Left ventricle myocardium superior (tissue), 1 donor: ENCODE measurements at regions not wholly inside any gene's neighbourhood (a gene's known extent, or its start where the extent isn't known, plus 50 kb on each side); places are given as distances from the start of the nearest gene placed in this dataset.

ENCODE experiments used
- ATAC-seq: fragments of 200-7000 bp; cut with Tn5 transposase; one replicate; pipeline ENCODE4 v1.9.1; 2020; ENCODE audit warnings: mild to moderate bottlenecking, moderate library complexity
- DNase-seq: peaks from one replicate; pipeline ENCODE4 v3.0.0-alpha.2; 2020
- intact Hi-C: fragments of 100-400 bp; cut with micrococcal nuclease; formaldehyde crosslinking; loops from one replicate; pipeline ENCODE4 v1.11.0; 2022
- donor health status: DM: no; HTN: yes; CAD: no; lungs with severe emphysema.

DNA sequence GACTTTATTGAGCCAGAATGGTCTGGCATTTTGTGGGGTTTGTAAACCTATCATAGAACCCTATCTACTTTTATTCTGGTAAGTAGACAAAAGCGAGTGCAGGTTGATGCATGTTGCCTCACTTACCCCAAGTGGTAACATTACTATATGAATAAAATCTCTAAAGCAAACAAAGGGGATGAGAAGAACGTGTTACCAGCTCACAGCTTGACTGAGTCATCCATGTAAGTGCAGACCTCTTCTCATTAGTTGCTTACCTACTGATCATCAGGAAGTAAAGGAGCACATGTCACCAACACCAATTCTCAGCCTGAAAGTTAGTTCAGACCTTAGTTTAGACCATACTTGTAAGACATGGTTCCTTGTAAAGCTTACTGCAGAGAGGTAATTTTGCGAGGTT lies 1328.3 kb downstream of the C4orf33 start:
- DNase-seq = no peak
- intact Hi-C loops = no loop called here
- ATAC-seq = no peak

DNA sequence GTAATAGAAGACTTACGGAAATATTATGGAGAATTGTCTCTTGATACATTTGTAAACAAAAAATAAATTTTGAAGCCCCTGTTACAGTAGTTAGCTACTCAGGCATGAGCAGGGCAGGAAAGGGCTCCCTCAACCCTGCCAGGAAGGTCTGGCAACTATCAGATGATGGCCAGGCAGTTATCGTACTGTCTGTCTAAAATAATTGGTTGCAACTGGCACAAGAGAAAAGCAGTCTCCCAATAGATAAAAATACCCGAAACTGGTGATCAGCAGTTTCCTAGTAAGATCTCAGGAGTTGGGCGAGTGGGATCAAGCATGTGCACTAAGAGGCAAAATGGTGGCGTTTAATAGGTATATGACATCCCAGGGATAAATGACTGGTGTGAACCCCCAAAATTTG lies 1336.3 kb downstream of the C4orf33 start:
- no peak for ATAC-seq
- no peak for DNase-seq
- intact Hi-C loops = no loop called here

DNA sequence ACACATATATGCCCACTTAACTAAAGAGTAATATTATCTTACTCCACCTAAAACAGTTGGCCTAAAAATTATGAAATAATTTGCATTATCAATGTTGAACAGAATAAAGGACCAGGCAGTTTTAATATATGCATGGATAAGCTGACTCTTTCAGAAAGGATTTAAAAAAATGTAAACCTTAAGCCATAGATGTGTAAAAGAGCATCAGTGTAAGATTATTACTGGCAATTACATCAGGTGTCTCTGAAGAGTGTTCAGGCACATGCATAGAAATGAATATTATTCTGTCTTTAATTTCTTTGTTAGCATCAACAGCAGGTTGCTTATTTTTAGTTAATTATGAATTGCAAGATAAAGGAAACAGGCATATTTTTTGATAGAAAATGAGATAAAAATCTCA lies 1353.8 kb downstream of the C4orf33 start:
- DNase-seq (no peak), ATAC-seq (no peak)
- intact Hi-C loops = no loop called here

DNA sequence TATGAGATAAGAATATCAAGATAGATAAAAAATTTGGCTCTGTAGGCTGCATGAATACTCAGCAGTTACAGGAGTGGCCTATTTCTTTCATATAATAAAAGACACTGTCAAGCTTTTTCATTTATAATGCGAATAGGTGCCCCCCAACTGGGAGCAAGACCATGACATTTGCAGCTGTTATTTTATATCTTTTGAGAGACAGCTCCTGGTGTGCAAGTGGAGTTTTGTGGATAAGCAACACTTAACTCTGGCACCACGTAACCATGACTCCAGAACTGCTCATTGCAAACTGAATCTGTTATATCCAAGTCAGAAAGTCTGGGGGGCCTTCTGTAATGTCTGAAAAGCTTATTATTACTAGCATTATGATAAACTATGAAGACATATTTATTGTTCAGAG lies 1372.4 kb downstream of the C4orf33 start:
- ATAC-seq (no peak), DNase-seq (no peak)
- intact Hi-C loops = no loop called here

DNA sequence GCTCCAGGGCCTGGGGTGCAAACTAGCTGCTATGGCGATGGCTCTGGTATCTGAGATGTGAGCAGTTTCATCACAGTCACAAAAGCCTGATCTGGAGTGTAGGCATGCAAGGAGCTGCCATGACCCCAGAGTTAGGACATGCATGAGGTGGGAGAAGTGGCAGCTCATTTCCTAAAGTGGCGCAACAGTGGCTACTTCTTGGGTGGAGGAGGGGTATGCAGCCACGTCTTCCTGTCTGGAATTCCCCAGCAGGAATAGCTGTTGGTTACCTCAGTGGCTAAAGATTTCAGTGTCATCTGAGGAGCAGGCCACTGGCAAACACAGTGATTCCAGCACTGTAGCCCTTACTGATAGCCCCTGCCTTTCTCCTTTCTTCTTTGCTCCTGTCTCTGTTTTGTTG lies 1382.5 kb downstream of the C4orf33 start:
- intact Hi-C loops = no loop called here
- ATAC-seq = no peak

GRCh38 chr4:130479020-130479419 lies 1383.1 kb downstream of the C4orf33 start:
- intact Hi-C loops = no loop called here
- no peak for DNase-seq
- ATAC-seq = no peak

More for the DNA sequence above, 1382.5 kb downstream of the C4orf33 start:
- DNase-seq = no peak

- intact Hi-C loops = no loop called here
- ATAC-seq = no peak
- DNase-seq = no peak
Measured at GRCh38 chr4:130479674-130480073, 1383.7 kb downstream of the C4orf33 start.

GRCh38 chr4:130484826-130485225 lies 1388.9 kb downstream of the C4orf33 start:
- DNase-seq (no peak), ATAC-seq (no peak)
- intact Hi-C loops = no loop called here

- no peak for DNase-seq
- intact Hi-C loops = no loop called here
- ATAC-seq = no peak
Measured at GRCh38 chr4:130485371-130485770, 1389.4 kb downstream of the C4orf33 start.

DNA sequence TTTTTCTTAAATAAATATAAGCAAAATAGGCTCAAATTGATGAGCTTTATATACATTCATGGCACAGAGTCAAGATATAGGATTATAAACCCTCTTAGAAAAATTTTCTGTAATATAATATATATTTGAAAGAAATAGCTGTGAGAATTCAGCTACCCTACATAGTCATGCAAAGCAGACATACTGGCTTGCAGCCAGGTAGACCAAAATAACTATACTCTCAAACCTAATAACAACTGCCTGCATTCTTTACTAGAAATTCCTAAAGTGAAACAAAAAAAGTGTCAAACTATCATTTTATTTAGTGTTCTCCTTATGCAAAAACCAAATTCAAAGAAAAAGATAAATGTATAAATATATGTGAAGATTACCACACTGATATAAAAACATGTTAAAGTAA lies 1390.2 kb downstream of the C4orf33 start:
- intact Hi-C loops = no loop called here
- no peak for DNase-seq
- no peak for ATAC-seq

DNA sequence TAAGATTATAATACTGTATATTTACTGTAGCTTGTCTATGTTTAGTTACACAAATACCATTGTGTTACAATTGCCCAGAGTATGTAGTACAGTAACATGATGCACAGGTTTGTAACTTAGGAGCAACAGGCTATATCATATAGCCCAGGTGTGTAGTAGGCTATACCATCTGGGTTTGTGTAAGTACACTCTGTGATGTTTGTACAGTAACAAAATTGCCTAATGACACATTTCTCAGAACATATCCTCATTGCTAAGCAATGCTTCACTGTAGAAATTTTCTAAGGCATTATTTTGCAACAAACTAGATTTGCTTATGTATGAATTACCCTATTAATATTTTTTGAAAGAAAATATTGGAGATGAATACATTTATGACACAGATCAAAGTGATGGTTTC lies 1390.9 kb downstream of the C4orf33 start:
- no peak for ATAC-seq
- DNase-seq = no peak
- intact Hi-C loops = no loop called here

DNA sequence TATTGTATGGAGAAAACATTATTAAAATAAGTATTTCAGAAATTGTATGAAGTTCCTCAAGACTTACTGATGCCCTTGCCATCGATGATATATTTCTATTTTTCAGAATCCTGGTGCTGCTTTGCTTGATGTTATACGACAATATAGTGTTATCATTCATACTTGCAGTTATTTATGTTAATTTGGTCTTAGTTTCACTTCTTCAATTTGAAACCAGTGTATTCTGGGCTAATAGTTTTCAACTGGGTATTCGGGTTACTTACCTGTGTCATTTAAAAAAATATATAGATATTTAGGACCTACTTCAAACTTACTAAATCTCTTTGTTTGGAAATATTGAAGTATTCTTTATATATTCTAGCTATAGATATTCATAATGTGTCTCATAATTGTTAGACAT lies 1414.7 kb downstream of the C4orf33 start:
- ATAC-seq = no peak
- intact Hi-C loops = no loop called here
- no peak for DNase-seq

DNA sequence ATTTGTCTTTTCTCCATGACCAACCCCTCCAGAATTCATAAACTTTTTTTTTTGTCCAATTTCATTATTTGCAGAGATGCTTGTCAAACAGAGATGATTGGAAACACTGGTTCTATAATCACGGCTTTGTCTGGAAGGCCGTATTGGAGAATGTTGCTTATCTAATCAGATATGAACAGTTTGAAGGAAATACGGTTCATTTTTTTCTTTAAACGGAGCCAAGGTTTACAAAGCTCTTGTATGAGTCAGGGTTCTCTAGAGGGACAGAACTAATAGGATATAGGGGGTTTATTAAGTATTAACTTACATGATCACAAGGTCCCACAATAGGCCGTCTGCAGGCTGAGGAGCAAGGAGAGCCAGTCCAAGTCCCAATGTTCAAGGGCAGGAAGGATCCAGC lies 1415.8 kb downstream of the C4orf33 start:
- DNase-seq (no peak), ATAC-seq (no peak)
- intact Hi-C loops = no loop called here

GRCh38 chr4:130524057-130524456 lies 1428.1 kb downstream of the C4orf33 start:
- intact Hi-C loops = no loop called here
- no peak for ATAC-seq
- no peak for DNase-seq

GRCh38 chr4:130530505-130530904 lies 1434.6 kb downstream of the C4orf33 start:
- DNase-seq (no peak), ATAC-seq (no peak)
- intact Hi-C loops = no loop called here

DNA sequence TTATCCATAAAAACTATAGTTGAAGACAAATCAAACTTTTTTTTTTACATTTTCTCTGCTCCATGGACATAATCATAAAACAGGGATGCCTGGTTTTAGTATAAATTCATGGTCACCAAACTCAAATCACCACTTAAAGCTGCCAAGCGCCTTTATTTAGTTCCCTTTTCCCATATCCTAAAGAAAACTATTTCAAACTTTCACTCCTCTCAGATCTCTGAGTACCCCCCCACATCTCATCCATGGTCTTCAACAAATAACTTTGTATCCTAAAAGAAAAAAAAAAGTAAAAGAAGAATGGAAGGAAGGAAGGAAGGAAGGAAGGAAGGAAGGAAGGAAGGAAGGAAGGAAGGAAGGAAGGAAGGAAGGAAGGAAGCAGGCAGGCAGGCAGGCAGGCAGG lies 1438.7 kb downstream of the C4orf33 start:
- DNase-seq (no peak), ATAC-seq (no peak)
- intact Hi-C loops = no loop called here

DNA sequence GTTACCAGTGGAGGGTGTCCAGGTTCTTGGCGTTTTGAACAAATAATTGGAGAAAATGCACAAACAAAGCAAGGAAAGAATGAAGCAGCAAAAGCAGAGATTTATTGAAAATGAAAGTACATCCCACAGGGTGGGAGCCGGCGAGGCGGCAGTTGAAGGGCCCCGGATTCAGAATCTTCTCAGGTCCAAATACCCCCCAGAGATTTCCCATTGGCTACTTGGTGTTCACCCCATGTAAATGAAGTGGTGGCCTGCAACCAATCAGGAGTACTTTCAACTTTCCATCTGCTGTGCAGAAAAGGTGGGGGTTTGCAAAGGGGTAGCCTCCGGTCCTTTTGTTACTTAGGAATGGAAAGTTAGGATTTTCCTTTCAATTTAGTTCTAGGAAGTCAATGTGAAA lies 1447.0 kb downstream of the C4orf33 start:
- intact Hi-C loops = no loop called here
- ATAC-seq (no peak), DNase-seq (no peak)

GRCh38 chr4:130545171-130545570 lies 1449.2 kb downstream of the C4orf33 start:
- ATAC-seq = no peak
- intact Hi-C loops = no loop called here
- DNase-seq = no peak

DNA sequence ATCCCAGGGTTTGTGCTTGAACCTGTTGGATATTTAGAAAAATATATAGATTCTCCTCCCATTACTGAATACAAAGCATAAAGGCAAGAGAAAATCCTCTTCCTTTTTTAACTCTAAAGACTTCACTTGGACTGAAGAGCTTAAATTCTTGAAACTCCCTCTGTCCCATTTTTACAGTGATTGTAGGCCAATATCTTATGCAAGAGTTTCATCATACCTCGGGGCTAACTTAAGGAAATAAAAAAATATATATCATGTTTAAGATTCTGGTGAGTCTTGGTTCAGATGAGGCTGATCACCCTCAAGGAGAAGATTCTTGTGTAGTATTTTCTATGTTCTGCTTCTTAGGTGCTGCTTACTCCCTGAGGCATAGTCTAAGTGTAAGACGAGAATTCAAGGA lies 1449.6 kb downstream of the C4orf33 start:
- DNase-seq (no peak), ATAC-seq (no peak)
- intact Hi-C loops = no loop called here

DNA sequence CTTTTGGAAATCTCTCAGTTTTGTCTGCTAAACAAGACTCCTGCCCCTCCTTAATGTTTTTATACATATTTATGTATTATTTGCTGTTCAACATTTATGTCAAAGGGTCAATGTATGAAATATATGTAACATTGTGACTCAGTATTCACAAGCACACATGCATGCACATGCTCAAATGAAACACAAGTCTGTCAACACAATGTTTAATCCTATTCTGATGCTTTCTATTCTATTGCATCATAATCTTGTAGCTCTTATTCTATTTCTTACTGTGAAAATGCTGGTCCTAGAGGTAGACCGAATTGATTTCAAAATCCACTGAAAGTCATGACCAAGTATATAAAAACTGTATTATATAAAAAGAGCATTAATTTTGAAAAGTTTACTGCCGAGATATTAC lies 1463.3 kb downstream of the C4orf33 start:
- intact Hi-C loops = no loop called here
- no peak for DNase-seq
- no peak for ATAC-seq

- intact Hi-C loops = no loop called here
- peak; percentile 74 for ATAC-seq
- peak; percentile 39 for DNase-seq
Measured at GRCh38 chr4:130563185-130563888, 1467.4 kb downstream of the C4orf33 start.

GRCh38 chr4:130563889-130564418 lies 1468.0 kb downstream of the C4orf33 start:
- DNase-seq (no peak), ATAC-seq (no peak)
- intact Hi-C loops = no loop called here
